ENCODE measurements at regions not wholly inside any gene's neighbourhood (a gene's known extent, or its start where the extent isn't known, plus 50 kb on each side); places are given as distances from the start of the nearest gene placed in this dataset.

DNA sequence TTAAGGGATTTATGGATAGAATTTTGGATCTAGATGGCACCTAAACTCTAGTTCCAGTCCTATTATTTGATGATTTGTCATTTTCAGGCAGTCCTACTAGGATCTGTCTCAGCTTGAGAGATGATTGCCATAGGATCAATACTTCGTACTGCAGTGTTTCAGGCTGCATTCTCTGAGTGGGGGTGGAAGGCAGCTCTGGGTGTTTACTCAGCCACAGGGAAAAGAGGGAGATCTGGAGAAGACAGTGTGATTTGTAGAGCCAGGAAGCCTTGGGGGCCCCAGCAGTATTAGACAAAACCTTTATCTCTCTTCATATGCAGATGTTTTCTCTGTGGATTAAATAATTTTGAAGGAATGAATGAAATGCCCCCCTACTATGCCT lies 188.4 kb upstream of the SYNPR start:
- TF ChIP-seq, protein P1, sequence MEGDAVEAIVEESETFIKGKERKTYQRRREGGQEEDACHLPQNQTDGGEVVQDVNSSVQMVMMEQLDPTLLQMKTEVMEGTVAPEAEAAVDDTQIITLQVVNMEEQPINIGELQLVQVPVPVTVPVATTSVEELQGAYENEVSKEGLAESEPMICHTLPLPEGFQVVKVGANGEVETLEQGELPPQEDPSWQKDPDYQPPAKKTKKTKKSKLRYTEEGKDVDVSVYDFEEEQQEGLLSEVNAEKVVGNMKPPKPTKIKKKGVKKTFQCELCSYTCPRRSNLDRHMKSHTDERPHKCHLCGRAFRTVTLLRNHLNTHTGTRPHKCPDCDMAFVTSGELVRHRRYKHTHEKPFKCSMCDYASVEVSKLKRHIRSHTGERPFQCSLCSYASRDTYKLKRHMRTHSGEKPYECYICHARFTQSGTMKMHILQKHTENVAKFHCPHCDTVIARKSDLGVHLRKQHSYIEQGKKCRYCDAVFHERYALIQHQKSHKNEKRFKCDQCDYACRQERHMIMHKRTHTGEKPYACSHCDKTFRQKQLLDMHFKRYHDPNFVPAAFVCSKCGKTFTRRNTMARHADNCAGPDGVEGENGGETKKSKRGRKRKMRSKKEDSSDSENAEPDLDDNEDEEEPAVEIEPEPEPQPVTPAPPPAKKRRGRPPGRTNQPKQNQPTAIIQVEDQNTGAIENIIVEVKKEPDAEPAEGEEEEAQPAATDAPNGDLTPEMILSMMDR (IDR thresholded peaks at IDR 0.05; ENCODE audit: low read depth, low read length): no peak
- no peak for TF ChIP-seq MYC (IDR thresholded peaks at IDR 0.05; ENCODE audit: low read depth, low read length)
- TF ChIP-seq, protein P2, sequence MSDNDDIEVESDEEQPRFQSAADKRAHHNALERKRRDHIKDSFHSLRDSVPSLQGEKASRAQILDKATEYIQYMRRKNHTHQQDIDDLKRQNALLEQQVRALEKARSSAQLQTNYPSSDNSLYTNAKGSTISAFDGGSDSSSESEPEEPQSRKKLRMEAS (IDR thresholded peaks at IDR 0.05; ENCODE audit: low read depth, low read length): no peak

All from NB4 (cell line).